ENCODE measurements at regions not wholly inside any gene's neighbourhood (a gene's known extent, or its start where the extent isn't known, plus 50 kb on each side); places are given as distances from the start of the nearest gene placed in this dataset.
A peak's percentile ranks its signal among the peaks of the same experiment; 100 is the strongest.

DNA sequence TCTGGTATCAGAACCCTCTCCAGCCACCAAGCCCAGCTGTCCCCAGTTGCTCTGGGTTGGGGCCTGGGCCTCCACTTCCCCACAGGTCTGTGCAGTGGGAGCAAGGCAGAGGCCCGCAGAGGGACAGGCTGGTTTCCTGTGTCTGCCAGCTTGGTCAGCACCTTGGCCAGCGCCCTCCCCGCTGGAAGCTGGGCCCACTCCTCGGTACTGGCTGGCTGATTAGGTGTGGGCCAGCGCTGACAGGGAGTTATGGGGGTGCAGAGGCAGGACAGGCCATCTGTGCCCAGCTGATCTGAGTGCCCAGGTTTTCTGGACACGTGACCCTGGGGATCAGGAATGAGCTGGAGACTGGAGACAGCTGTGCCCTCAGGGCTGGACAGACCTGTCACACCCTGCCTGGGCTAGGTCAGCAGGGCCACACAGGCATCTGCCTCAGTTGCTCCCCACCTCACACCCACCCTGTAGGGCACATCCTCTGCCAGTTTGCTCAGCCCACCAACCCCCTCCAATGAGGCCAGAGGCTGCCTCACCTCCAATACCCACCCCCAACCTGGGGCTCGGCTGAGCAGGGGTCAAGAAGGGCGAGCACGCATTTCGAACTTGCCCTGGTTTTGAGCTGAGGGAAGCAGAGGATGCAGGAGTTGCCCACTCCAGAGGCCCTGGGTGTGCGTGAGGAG lies 175.3 kb downstream of the IGLL1 start:
- intact Hi-C loops (cut with DNase I) = loop anchor here in 1 of 2 donors (10.0 kb wide), 1 partner anchor 110 kb away; no protein-coding TSS in a partner anchor
- WGBS (ENCODE audit: insufficient coverage, low coverage, low lambda C conversion rate, missing lambda C conversion rate) = 40% methylated on average over 1 of the region's 11 CpGs
- Histone ChIP-seq H3K27ac (no peak overlapping the region), H3K36me3 (no peaks in the 10 kb centered on the region), H3K4me1 (no peaks in the 10 kb centered on the region), H3K4me3 (no peak overlapping the region), H3K27me3 (no peaks in the 10 kb centered on the region), H3K9me3 (no peaks in the 10 kb centered on the region)
- ATAC-seq = peak in 2 of 4 donors; percentile 38 to 48
- TF ChIP-seq, protein P1, sequence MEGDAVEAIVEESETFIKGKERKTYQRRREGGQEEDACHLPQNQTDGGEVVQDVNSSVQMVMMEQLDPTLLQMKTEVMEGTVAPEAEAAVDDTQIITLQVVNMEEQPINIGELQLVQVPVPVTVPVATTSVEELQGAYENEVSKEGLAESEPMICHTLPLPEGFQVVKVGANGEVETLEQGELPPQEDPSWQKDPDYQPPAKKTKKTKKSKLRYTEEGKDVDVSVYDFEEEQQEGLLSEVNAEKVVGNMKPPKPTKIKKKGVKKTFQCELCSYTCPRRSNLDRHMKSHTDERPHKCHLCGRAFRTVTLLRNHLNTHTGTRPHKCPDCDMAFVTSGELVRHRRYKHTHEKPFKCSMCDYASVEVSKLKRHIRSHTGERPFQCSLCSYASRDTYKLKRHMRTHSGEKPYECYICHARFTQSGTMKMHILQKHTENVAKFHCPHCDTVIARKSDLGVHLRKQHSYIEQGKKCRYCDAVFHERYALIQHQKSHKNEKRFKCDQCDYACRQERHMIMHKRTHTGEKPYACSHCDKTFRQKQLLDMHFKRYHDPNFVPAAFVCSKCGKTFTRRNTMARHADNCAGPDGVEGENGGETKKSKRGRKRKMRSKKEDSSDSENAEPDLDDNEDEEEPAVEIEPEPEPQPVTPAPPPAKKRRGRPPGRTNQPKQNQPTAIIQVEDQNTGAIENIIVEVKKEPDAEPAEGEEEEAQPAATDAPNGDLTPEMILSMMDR (IDR thresholded peaks at IDR 0.05) = no peak
- TF ChIP-seq POLR2A (IDR thresholded peaks at IDR 0.05) = no peak
- DNase-seq = no peak

DNA sequence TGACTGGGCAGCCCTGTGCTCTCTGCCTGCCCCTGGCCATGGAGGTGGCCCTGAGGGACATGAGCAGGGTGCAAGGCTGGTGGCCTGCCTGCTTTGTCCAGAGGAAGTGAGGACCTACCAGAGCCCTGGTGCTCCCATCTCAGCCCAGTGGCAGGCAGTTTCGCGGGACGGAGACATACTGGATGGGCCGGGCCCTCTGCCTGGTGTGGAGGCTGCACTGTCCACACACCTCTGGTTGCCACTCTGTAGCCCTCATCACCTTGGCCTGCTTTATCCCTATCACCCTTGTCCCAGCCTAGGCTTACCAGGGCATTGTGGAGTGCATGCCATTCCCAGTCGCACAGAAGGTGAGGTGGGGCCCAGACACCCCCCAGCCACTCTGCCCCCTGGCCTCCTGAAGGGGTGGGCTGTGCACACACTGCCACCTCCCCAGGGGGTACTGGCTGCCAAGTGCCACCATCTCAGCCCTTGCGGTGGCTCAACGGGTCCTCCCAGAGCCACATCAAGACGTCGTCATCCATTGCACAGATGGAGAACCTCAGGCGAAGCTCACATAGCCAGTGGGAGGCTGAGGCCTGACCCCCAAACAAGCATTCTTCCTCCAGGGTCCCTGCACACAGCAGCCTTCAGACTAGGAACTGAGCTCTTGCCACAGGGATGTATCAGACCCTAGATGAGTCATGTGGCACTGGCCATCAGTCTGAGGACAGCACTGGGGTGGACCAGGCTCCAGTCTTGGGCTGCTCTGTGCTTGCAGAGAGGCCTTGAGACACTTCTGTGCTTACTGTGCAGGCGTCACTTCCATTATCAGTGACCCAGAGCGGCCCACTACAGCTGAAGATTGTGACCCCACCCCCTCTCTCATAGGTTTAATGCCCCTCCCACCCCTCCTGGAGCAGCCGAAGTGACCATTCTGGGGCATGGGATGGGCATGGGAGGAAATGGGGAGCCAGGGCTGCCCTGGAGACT lies 176.1 kb downstream of the IGLL1 start:
- no peak for ATAC-seq
- Histone ChIP-seq H3K27ac (no peak overlapping the region), H3K4me3 (no peak overlapping the region), H3K4me1 (no peaks in the 10 kb centered on the region), H3K36me3 (no peaks in the 10 kb centered on the region), H3K27me3 (no peaks in the 10 kb centered on the region), H3K9me3 (no peaks in the 10 kb centered on the region)
- 17% methylated on average over 1 of the region's 13 CpGs for WGBS (ENCODE audit: insufficient coverage, low coverage, low lambda C conversion rate, missing lambda C conversion rate)
- TF ChIP-seq POLR2A (IDR thresholded peaks at IDR 0.05) = no peak
- TF ChIP-seq, protein P1 (IDR thresholded peaks at IDR 0.05) = no peak
- intact Hi-C loops (cut with DNase I) = loop anchor here in 1 of 2 donors (10.0 kb wide), 1 partner anchor 111 kb away; no protein-coding TSS in a partner anchor
- DNase-seq = no peak

DNA sequence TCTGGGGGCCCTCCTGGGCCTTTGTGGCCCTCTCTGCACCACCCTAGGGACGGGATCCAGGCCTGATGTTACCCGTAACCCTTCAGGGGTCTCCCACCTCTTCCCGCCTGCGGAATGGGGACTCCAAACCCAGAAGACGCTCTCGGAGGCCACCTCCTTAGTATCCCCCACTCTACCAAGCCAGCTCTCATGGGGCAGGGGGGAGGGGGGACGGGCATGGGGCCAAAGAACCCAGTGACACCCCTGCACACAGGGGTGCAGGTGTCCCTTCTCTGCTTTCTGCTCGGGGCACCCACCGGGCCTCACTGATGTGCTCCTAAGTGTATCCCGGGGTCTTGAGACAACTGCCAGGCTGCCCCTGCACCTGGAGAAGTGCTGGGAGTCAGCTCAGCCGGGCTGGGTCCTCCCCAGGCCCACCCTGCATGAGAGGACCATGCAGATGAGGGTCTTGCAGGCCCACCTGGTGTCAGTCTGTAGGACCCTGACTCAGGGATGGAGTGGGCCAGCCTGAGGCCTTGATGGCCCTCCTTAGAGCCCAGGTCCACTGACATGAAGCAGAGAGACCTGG lies 176.9 kb downstream of the IGLL1 start:
- H3K4me3 ChIP-seq = no peak overlapping the region
- DNase-seq (peak in 1 of 3 donors; percentile 35), ATAC-seq (no peak)
- no peaks in the 10 kb centered on the region for H3K9me3 ChIP-seq
- H3K27ac ChIP-seq = no peak overlapping the region
- intact Hi-C loops (cut with DNase I) = loop anchor here in 1 of 2 donors (10.0 kb wide), 1 partner anchor 112 kb away; no protein-coding TSS in a partner anchor
- no peaks in the 10 kb centered on the region for H3K4me1 ChIP-seq
- H3K27me3 ChIP-seq = no peaks in the 10 kb centered on the region
- no peaks in the 10 kb centered on the region for H3K36me3 ChIP-seq
- TF ChIP-seq, protein P1 (IDR thresholded peaks at IDR 0.05) = no peak
- no peak for TF ChIP-seq POLR2A (IDR thresholded peaks at IDR 0.05)
- no CpG with 5 or more reads among the region's 11 CpGs for WGBS (ENCODE audit: insufficient coverage, low coverage, low lambda C conversion rate, missing lambda C conversion rate)

DNA sequence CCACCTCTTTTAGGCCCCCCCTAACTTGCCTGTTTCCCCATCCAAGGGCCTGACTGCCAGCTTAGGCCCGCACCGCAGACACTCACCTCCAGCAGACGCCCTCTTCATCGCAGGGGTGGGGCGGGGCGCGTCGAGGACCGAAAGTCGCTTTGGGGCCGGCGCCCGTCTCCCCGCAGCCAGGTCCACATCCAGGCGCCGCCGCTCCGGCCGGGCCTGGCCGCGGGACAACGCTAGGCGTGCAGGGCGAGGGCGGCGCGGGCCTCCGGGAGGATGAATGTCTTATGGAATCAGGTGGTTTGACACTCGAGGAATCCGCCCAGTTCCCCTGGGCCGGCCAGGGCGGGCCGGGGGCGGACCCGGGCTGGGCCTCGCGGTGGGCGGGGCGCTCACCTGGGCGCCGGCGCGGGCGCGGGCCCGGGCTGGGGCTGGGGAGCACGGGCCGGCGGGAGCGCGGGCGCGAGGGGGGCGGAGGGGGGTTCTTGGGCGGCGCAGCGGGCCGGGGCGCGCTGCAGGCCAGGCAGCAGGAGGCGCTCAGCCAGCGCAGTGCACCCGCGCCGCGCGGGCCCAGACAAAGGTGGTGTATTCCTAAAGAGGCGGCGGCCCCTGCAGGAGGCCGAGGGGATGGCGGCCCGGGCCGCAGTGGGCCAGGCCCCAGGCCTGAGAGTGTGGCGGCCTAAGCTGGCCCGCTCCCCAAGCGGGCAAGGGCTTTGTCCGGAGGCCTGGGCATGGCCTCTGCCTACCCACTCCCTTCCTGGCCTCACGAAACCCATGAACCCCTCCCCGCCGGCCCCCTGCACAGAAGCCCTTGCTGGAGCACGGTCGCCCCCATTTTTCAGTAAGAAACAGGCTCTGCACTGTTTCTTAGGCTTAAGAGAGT lies 177.6 kb downstream of the IGLL1 start:
- intact Hi-C loops (cut with DNase I) = loop anchor here in 1 of 2 donors (10.0 kb wide), 1 partner anchor 112 kb away; no protein-coding TSS in a partner anchor
- Histone ChIP-seq H3K27me3 (no peaks in the 10 kb centered on the region), H3K4me3 (peak overlapping the region; percentile 14 to 33 (median 18)), H3K36me3 (no peaks in the 10 kb centered on the region), H3K9me3 (no peaks in the 10 kb centered on the region), H3K4me1 (no peaks in the 10 kb centered on the region), H3K27ac (no peak overlapping the region)
- peak; percentile 52 to 59 (median 57) for DNase-seq
- peak; percentile 62 to 77 (median 74) for ATAC-seq
- TF ChIP-seq POLR2A (IDR thresholded peaks at IDR 0.05) = no peak
- TF ChIP-seq, protein P1 (IDR thresholded peaks at IDR 0.05) = peak; percentile 20 to 55 (median 42)
- 15% methylated on average over 15 of the region's 82 CpGs for WGBS (ENCODE audit: insufficient coverage, low coverage, low lambda C conversion rate, missing lambda C conversion rate)

All from right lobe of liver (tissue), 6 donors.